GM19395 (cell line): ENCODE measurements at regions not wholly inside any gene's neighbourhood (a gene's known extent, or its start where the extent isn't known, plus 50 kb on each side); places are given as distances from the start of the nearest gene placed in this dataset.
"Not testable (repeated sequence)": the region's sequence is repeated elsewhere in the genome, so short reads cannot be mapped to it uniquely, and the experiment has no call there.

Experiments
- ATAC-seq: cut with Tn5 transposase; IDR thresholded peaks from one replicate; pipeline ENCODE4 v1.9.1; 2021; ENCODE audit warnings: mild to moderate bottlenecking, moderate library complexity; ENCODE audit not compliant: unreplicated experiment

GRCh38 chr5:7073666-7074065 lies 322.3 kb upstream of the ADCY2 start:
- ATAC-seq: no peak

GRCh38 chr5:7074176-7074575 lies 321.8 kb upstream of the ADCY2 start:
- ATAC-seq: no peak

DNA sequence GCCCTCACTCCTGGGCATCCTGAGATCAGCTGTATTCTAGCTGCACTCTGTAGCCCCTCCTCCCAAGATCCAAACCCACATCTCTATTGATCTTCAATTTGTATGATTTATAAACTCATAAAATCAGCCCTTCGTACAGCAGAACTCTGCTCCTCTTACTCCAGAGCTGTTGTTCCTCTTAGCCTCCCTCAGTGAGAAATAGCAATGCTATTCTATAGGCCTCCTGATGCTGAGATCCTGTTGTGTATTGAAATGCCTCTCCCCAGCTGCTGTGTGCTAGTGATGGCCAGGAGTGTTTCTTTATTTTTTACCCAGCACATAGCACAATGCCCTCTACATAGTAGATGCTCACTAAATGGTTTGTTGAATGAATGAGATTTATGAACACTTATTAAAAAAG lies 320.5 kb upstream of the ADCY2 start:
- ATAC-seq: no peak

GRCh38 chr5:7078101-7078500 lies 317.8 kb upstream of the ADCY2 start:
- ATAC-seq: no peak

DNA sequence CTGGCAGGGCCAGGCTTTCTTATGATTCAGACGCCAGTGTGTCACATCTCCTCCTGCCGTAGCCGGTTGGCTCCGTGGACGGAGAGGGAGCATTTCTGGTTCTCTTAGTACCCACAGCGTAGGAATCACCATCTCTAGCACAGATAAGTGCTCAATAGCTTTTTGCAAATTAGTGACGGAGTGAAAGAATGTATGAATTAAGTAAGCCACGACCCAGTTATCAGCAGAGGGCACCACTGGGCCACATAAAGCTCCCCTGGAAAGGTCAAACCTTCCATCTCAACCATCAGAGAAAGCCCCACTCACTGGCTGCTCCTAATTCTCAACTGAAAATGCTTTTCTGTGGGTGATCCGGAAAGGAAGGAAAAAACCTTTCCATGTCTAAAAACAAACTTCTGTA lies 317.0 kb upstream of the ADCY2 start:
- ATAC-seq: no peak

- no peak for ATAC-seq
Measured at GRCh38 chr5:7080501-7080900, 315.4 kb upstream of the ADCY2 start.

- no peak for ATAC-seq
Measured at GRCh38 chr5:7087719-7088297, 308.1 kb upstream of the ADCY2 start.

DNA sequence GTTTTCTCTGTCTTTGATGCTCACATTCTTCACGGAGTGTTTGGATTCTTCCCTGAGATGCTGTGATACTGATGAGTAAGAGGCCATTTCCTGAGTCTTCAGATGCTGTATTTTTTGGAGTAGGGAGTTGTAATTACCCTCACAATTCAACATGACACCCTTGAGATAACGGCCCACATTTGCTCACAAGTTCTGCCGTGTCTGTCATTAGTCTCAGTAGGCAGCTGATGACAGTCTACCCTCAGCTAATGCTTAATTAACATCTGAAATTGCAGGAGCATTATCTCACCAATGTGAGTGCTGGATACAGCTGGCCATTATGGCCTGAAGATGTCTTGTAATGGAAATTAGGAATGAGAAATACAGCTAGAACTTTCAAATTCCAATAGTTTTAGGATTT lies 307.1 kb upstream of the ADCY2 start:
- no peak for ATAC-seq

- no peak for ATAC-seq
Measured at GRCh38 chr5:7094626-7095025, 301.3 kb upstream of the ADCY2 start.

GRCh38 chr5:7096294-7096693 lies 299.6 kb upstream of the ADCY2 start:
- ATAC-seq: no peak

DNA sequence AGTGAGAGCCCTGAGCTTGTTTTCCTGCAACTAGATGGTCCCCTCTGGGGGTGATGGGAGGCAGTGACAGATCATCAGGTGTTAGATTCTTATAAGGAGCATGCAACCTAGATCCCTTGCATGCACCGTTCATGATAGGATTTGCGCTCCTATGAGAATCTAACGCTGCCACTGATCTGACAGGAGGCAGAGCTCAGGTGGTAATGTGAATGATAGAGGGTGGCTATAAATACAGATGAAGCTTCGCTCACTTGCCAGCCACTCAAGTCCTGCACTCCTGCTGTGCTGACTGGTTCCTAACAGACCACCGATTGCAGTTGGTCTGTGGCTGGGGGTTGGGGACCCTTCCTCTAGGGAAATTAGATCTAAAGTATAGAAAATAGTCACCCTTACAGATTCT lies 290.6 kb upstream of the ADCY2 start:
- no peak for ATAC-seq

GRCh38 chr5:7117961-7118360 lies 278.0 kb upstream of the ADCY2 start:
- no peak for ATAC-seq

GRCh38 chr5:7131680-7132079 lies 264.3 kb upstream of the ADCY2 start:
- ATAC-seq: no peak

DNA sequence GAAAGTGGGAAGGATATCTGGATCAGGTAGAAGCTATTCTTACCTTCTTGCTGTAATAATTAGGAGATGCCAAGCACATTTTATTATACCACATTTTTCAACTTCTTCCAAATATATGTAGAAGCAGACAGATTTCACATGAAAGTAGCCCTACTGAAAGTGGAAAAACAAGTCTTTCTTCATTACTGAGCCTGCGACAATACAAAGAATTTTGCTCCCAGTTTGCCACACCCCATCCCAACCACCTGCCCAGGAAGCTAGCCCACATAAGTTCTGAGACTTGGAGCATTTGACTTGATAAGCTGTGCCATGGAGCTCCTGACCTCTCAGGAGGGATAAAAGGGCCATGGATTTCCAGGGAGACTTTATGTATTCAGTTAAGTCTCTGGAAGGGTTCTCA lies 249.1 kb upstream of the ADCY2 start:
- ATAC-seq: no peak

GRCh38 chr5:7157083-7157482 lies 238.9 kb upstream of the ADCY2 start:
- ATAC-seq: no peak

DNA sequence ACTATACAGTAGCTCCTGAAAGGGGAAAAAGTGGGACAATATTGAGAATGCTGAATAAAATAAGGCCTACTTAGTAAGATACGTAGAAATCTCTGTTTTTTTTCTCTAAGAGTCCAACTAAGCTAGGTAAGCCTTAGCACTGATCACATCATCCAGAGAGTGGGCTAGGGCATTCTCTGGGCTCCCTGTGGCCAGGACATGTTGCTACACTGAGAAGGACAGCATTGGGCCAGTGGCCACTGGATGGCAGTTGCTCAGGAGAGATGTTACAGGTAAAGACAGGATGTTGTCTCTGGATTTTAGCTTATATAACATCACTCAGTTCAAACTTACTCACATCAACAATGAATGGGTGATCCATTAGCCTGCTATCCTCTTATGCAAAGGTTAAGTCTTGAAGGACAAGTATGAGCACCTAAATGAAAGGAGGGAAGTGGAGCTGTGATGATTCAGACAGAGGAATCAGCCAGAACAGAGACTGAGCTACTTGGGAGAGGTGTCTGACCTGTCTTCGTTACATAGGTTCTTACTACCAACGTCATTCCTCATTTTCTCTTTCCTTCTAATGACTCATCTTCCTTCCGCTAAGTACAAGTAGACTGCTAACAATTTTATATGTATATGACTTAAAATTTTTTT lies 226.6 kb upstream of the ADCY2 start:
- ATAC-seq: no peak

- ATAC-seq: not testable (repeated sequence)
Measured at GRCh38 chr5:7170785-7171184, 225.2 kb upstream of the ADCY2 start.

DNA sequence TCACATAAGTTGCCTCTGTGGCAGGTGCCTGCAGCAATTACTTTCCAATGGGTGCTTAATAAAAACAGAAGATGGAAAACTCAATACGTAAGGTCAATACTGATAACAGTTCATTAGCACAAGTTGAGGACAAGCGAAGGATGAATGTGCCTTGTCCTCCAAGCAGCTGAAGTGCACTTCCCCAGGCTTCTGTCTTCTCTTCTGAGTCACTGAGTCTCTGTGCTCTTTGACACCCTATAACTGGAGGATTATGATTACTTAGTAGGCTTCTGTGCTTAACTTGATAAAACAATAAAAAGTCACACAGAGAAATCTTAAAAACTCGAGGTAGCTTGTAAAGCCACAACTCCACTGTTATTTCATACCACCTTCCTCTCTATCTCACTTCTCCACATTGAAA lies 216.6 kb upstream of the ADCY2 start:
- ATAC-seq: no peak

DNA sequence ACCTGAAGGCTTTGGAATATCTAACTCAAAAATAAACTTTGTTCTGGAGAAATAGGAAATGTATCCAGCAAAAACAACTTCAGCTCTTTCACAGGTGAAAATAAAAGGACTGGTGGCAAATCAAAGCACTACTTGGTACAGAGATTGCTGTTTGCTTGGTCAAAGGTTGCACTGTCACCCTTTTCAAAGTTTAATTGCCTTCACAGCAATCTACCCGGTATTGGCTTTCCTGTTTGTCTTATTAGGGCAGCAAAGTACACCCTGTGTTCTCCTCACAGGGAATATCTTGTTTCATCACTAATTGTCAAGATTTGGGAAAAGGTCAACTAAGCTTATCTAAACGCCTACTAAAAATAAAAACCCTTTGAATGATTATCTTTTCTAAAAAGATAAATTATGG lies 214.1 kb upstream of the ADCY2 start:
- ATAC-seq: no peak

- no peak for ATAC-seq
Measured at GRCh38 chr5:7185742-7186141, 210.2 kb upstream of the ADCY2 start.

DNA sequence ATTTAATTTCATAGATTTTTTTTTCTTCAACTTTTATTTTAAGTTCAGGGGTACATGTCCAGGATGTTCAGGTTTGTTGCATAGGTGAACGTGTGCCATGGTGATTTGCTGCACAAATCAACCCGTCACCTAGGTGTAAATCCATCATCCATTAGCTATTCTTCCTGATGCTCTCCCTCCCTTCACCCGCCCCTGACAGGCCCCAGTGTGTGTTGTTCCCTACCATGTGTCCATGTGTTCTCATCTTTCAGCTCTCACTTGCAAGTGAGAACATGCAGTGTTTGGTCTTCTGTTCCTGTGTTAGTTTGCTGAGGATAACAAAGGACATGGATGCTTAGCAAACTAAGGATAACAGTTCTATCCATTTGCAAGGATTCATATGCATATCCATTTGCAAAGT lies 209.1 kb upstream of the ADCY2 start:
- no peak for ATAC-seq

DNA sequence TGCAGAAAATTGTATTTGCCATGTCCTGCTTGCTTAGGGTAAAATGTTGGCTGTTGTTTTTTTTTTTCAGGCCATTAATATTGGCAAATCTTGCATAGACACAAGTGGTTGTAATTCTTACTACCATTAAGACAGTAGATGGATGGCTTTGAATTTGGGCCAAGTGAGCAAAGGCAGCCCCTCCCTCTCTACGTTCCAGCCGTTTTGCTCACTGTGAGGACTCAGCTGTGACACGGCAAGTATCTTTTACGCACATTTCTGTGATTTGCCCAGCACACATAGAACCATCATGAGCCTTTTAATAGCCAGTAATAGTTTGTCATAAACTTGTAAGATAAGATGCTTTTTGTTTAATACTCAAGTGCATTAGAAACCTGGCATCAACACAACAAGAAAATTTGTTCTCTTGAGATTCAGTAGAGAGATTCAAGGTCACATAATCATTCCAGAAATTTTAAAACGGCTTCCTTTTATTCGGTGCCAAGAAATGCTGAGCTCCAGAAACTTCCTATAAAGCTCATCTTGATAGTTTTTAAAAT lies 205.2 kb upstream of the ADCY2 start:
- ATAC-seq: no peak

DNA sequence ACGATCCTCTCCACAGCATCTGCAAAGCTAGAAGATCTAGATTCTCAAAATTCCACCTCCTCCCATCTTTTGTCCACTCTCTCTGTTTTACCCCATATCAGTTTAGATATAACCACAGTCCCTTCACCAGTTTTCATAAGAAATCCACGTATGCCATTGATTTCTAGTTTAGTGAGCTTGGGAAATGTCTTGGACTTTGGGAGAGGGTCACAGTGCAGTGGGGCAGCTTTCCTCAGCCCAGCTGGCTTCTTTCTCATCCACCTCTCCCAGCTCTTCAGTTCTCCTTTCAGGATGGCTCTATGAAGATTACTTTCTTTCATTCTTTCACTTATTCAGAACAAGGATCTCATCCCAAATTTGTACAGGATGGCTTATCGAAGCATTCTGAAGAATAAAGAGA lies 203.9 kb upstream of the ADCY2 start:
- no peak for ATAC-seq
